ENCODE measurements at regions not wholly inside any gene's neighbourhood (a gene's known extent, or its start where the extent isn't known, plus 50 kb on each side); places are given as distances from the start of the nearest gene placed in this dataset.

- H3K9me3 ChIP-seq (ENCODE audit: insufficient read depth, low read depth, low read length): no peaks in the 10 kb centered on the region
- H3K4me1 ChIP-seq (ENCODE audit: insufficient read depth, low read length): no peaks in the 10 kb centered on the region; the same call in 1 of the 2 replicates
- no peaks in the 10 kb centered on the region for H3K27me3 ChIP-seq (ENCODE audit: insufficient read depth, low read length)
- H3K36me3 ChIP-seq (ENCODE audit: insufficient read depth, low read depth, low read length): no peaks in the 10 kb centered on the region
- no peak overlapping the region for H3K9ac ChIP-seq (ENCODE audit: low read depth, low read length)
- no peak overlapping the region for H3K4me3 ChIP-seq (ENCODE audit: low read length)
- H3K27ac ChIP-seq (ENCODE audit: low read length): no peak overlapping the region
Observed at GRCh38 chr15:35680951-35681350, 135.0 kb upstream of the DPH6 start.

- no peaks in the 10 kb centered on the region for H3K9me3 ChIP-seq (ENCODE audit: insufficient read depth, low read depth, low read length)
- no peaks in the 10 kb centered on the region for H3K36me3 ChIP-seq (ENCODE audit: insufficient read depth, low read depth, low read length)
- no peak overlapping the region for H3K9ac ChIP-seq (ENCODE audit: low read depth, low read length)
- H3K4me1 ChIP-seq (ENCODE audit: insufficient read depth, low read length): no peaks in the 10 kb centered on the region
- no peaks in the 10 kb centered on the region for H3K27me3 ChIP-seq (ENCODE audit: insufficient read depth, low read length)
- H3K4me3 ChIP-seq (ENCODE audit: low read length): no peak overlapping the region
- H3K27ac ChIP-seq (ENCODE audit: low read length): no peak overlapping the region
Observed at GRCh38 chr15:35686347-35686746, 140.4 kb upstream of the DPH6 start.

- Histone ChIP-seq H3K9ac (ENCODE audit: low read depth, low read length) (no peak overlapping the region), H3K27me3 (ENCODE audit: insufficient read depth, low read length) (no peaks in the 10 kb centered on the region)
Observed at GRCh38 chr15:35689266-35689665, 143.3 kb upstream of the DPH6 start.

GRCh38 chr15:35690089-35690488 is 144.1 kb upstream of the DPH6 start:
- Histone ChIP-seq H3K27me3 (ENCODE audit: insufficient read depth, low read length) (no peaks in the 10 kb centered on the region), H3K27ac (ENCODE audit: low read length) (no peak overlapping the region), H3K9ac (ENCODE audit: low read depth, low read length) (no peak overlapping the region), H3K4me3 (ENCODE audit: low read length) (no peak overlapping the region), H3K36me3 (ENCODE audit: insufficient read depth, low read depth, low read length) (no peaks in the 10 kb centered on the region), H3K4me1 (ENCODE audit: insufficient read depth, low read length) (no peaks in the 10 kb centered on the region), H3K9me3 (ENCODE audit: insufficient read depth, low read depth, low read length) (no peaks in the 10 kb centered on the region)

More at GRCh38 chr15:35689266-35689665, 143.3 kb upstream of the DPH6 start:
- Histone ChIP-seq H3K4me1 (ENCODE audit: insufficient read depth, low read length) (no peaks in the 10 kb centered on the region), H3K27ac (ENCODE audit: low read length) (no peak overlapping the region), H3K4me3 (ENCODE audit: low read length) (no peak overlapping the region), H3K9me3 (ENCODE audit: insufficient read depth, low read depth, low read length) (no peaks in the 10 kb centered on the region), H3K36me3 (ENCODE audit: insufficient read depth, low read depth, low read length) (no peaks in the 10 kb centered on the region)

GRCh38 chr15:35690698-35691116 is 144.7 kb upstream of the DPH6 start:
- Histone ChIP-seq H3K4me1 (ENCODE audit: insufficient read depth, low read length) (no peaks in the 10 kb centered on the region), H3K9ac (ENCODE audit: low read depth, low read length) (no peak overlapping the region), H3K27ac (ENCODE audit: low read length) (no peak overlapping the region), H3K4me3 (ENCODE audit: low read length) (no peak overlapping the region), H3K9me3 (ENCODE audit: insufficient read depth, low read depth, low read length) (no peaks in the 10 kb centered on the region), H3K27me3 (ENCODE audit: insufficient read depth, low read length) (no peaks in the 10 kb centered on the region), H3K36me3 (ENCODE audit: insufficient read depth, low read depth, low read length) (no peaks in the 10 kb centered on the region)

- Histone ChIP-seq H3K9me3 (ENCODE audit: insufficient read depth, low read depth, low read length) (no peaks in the 10 kb centered on the region), H3K36me3 (ENCODE audit: insufficient read depth, low read depth, low read length) (no peaks in the 10 kb centered on the region), H3K27me3 (ENCODE audit: insufficient read depth, low read length) (no peaks in the 10 kb centered on the region), H3K27ac (ENCODE audit: low read length) (no peak overlapping the region), H3K4me3 (ENCODE audit: low read length) (no peak overlapping the region), H3K9ac (ENCODE audit: low read depth, low read length) (no peak overlapping the region), H3K4me1 (ENCODE audit: insufficient read depth, low read length) (no peaks in the 10 kb centered on the region)
Observed at GRCh38 chr15:35691173-35691761, 145.3 kb upstream of the DPH6 start.

GRCh38 chr15:35691891-35692867 is 146.2 kb upstream of the DPH6 start:
- Histone ChIP-seq H3K4me3 (ENCODE audit: low read length) (no peak overlapping the region), H3K9ac (ENCODE audit: low read depth, low read length) (no peak overlapping the region), H3K4me1 (ENCODE audit: insufficient read depth, low read length) (peaks cover 4% of the 10 kb centered on the region), H3K27me3 (ENCODE audit: insufficient read depth, low read length) (no peaks in the 10 kb centered on the region), H3K36me3 (ENCODE audit: insufficient read depth, low read depth, low read length) (no peaks in the 10 kb centered on the region), H3K27ac (ENCODE audit: low read length) (no peak overlapping the region), H3K9me3 (ENCODE audit: insufficient read depth, low read depth, low read length) (no peaks in the 10 kb centered on the region)

GRCh38 chr15:35693286-35693685 is 147.3 kb upstream of the DPH6 start:
- no peaks in the 10 kb centered on the region for H3K27me3 ChIP-seq (ENCODE audit: insufficient read depth, low read length)
- H3K4me3 ChIP-seq (ENCODE audit: low read length): no peak overlapping the region
- no peaks in the 10 kb centered on the region for H3K9me3 ChIP-seq (ENCODE audit: insufficient read depth, low read depth, low read length)
- H3K4me1 ChIP-seq (ENCODE audit: insufficient read depth, low read length): peaks cover 12% of the 10 kb centered on the region
- no peak overlapping the region for H3K27ac ChIP-seq (ENCODE audit: low read length)
- no peaks in the 10 kb centered on the region for H3K36me3 ChIP-seq (ENCODE audit: insufficient read depth, low read depth, low read length)
- H3K9ac ChIP-seq (ENCODE audit: low read depth, low read length): no peak overlapping the region

GRCh38 chr15:35693886-35694285 is 147.9 kb upstream of the DPH6 start:
- H3K27ac ChIP-seq (ENCODE audit: low read length): no peak overlapping the region
- H3K9ac ChIP-seq (ENCODE audit: low read depth, low read length): no peak overlapping the region
- no peak overlapping the region for H3K4me3 ChIP-seq (ENCODE audit: low read length)
- H3K27me3 ChIP-seq (ENCODE audit: insufficient read depth, low read length): no peaks in the 10 kb centered on the region
- no peaks in the 10 kb centered on the region for H3K36me3 ChIP-seq (ENCODE audit: insufficient read depth, low read depth, low read length)
- H3K9me3 ChIP-seq (ENCODE audit: insufficient read depth, low read depth, low read length): no peaks in the 10 kb centered on the region
- H3K4me1 ChIP-seq (ENCODE audit: insufficient read depth, low read length): peaks cover 17% of the 10 kb centered on the region

GRCh38 chr15:35695003-35695402 is 149.0 kb upstream of the DPH6 start:
- Histone ChIP-seq H3K4me1 (ENCODE audit: insufficient read depth, low read length) (peaks cover 20% of the 10 kb centered on the region), H3K9me3 (ENCODE audit: insufficient read depth, low read depth, low read length) (no peaks in the 10 kb centered on the region), H3K27ac (ENCODE audit: low read length) (no peak overlapping the region), H3K4me3 (ENCODE audit: low read length) (no peak overlapping the region), H3K9ac (ENCODE audit: low read depth, low read length) (no peak overlapping the region), H3K27me3 (ENCODE audit: insufficient read depth, low read length) (no peaks in the 10 kb centered on the region), H3K36me3 (ENCODE audit: insufficient read depth, low read depth, low read length) (no peaks in the 10 kb centered on the region)

GRCh38 chr15:35696767-35697231 is 150.8 kb upstream of the DPH6 start:
- H3K9ac ChIP-seq (ENCODE audit: low read depth, low read length): no peak overlapping the region

More at GRCh38 chr15:35696767-35697231, 150.8 kb upstream of the DPH6 start:
- H3K36me3 ChIP-seq (ENCODE audit: insufficient read depth, low read depth, low read length): no peaks in the 10 kb centered on the region
- H3K27ac ChIP-seq (ENCODE audit: low read length): no peak overlapping the region
- H3K9me3 ChIP-seq (ENCODE audit: insufficient read depth, low read depth, low read length): no peaks in the 10 kb centered on the region
- no peak overlapping the region for H3K4me3 ChIP-seq (ENCODE audit: low read length)
- H3K4me1 ChIP-seq (ENCODE audit: insufficient read depth, low read length): peaks cover 20% of the 10 kb centered on the region
- no peaks in the 10 kb centered on the region for H3K27me3 ChIP-seq (ENCODE audit: insufficient read depth, low read length)

Measured in iPS-20b (cell line).